Spinal cord (tissue), 9 donors: ENCODE measurements at regions not wholly inside any gene's neighbourhood (a gene's known extent, or its start where the extent isn't known, plus 50 kb on each side); places are given as distances from the start of the nearest gene placed in this dataset.
"Not testable (repeated sequence)": the region's sequence is repeated elsewhere in the genome, so short reads cannot be mapped to it uniquely, and the experiment has no call there.

Experiments
- DNase-seq, 6 donors: peaks; one replicate each; pipeline versions ENCODE4 v3.0.0 to v3.0.0-alpha.2; 2013 to 2015; ENCODE audit warnings: low spot score in 6 of 6, low read depth in 4 of 6
- H3K27ac ChIP-seq: one replicate; pipeline ENCODE4 v1.5.1; 2013; ENCODE audit warnings: low read depth, low read length, control low read depth
- H3K27me3 ChIP-seq: one replicate; pipeline ENCODE4 v1.6.1; 2013; ENCODE audit warnings: low read length; ENCODE audit not compliant: control insufficient read depth, insufficient read depth
- H3K36me3 ChIP-seq: one replicate; pipeline ENCODE4 v1.6.1; 2013; ENCODE audit warnings: low read length; ENCODE audit not compliant: control insufficient read depth, insufficient read depth
- H3K4me1 ChIP-seq: one replicate; pipeline ENCODE4 v1.6.1; 2013; ENCODE audit warnings: low read length; ENCODE audit not compliant: control insufficient read depth, insufficient read depth
- H3K4me3 ChIP-seq: one replicate; pipeline ENCODE4 v1.5.1; 2013; ENCODE audit warnings: low read depth, low read length, control low read depth
- H3K9me3 ChIP-seq: one replicate; pipeline ENCODE4 v1.6.1; 2013; ENCODE audit warnings: low read length; ENCODE audit not compliant: control insufficient read depth, insufficient read depth
- WGBS: methylation state at CpG from one replicate; pipeline ENCODE4 v1.1.5; 2013; ENCODE audit warnings: missing lambda C conversion rate; ENCODE audit not compliant: insufficient coverage; 5-methylcytosine and 5-hydroxymethylcytosine counted together
- donor health status: healthy.

GRCh38 chr9:82052081-82052480, 63.5 kb downstream of the SPATA31D1 start:
- no peaks in the 10 kb centered on the region for H3K4me1 ChIP-seq
- H3K27ac ChIP-seq = no peak overlapping the region
- peaks cover 3% of the 10 kb centered on the region for H3K36me3 ChIP-seq
- H3K4me3 ChIP-seq = no peak overlapping the region
- DNase-seq = peak in 2 of 6 donors; percentile 10 to 26
- no peaks in the 10 kb centered on the region for H3K27me3 ChIP-seq
- no peaks in the 10 kb centered on the region for H3K9me3 ChIP-seq

- no peak overlapping the region for H3K4me3 ChIP-seq
- H3K9me3 ChIP-seq = no peaks in the 10 kb centered on the region
- no peaks in the 10 kb centered on the region for H3K4me1 ChIP-seq
- no peak overlapping the region for H3K27ac ChIP-seq
- peaks cover 3% of the 10 kb centered on the region for H3K36me3 ChIP-seq
- 96% methylated on average over 20 of the region's 26 CpGs for WGBS
- no peaks in the 10 kb centered on the region for H3K27me3 ChIP-seq
- no peak for DNase-seq
Observed at GRCh38 chr9:82054264-82055015, 65.9 kb downstream of the SPATA31D1 start.

- no peak overlapping the region for H3K27ac ChIP-seq
- WGBS = 72% methylated on average over 5 of the region's 5 CpGs
- H3K4me1 ChIP-seq = no peaks in the 10 kb centered on the region
- no peak for DNase-seq
- peaks cover 3% of the 10 kb centered on the region for H3K36me3 ChIP-seq
- no peaks in the 10 kb centered on the region for H3K9me3 ChIP-seq
- no peak overlapping the region for H3K4me3 ChIP-seq
- H3K27me3 ChIP-seq = no peaks in the 10 kb centered on the region
Observed at GRCh38 chr9:82057805-82058204, 69.2 kb downstream of the SPATA31D1 start.

- H3K4me3 ChIP-seq, H3K27me3 ChIP-seq, H3K36me3 ChIP-seq, H3K9me3 ChIP-seq, H3K27ac ChIP-seq, DNase-seq, H3K4me1 ChIP-seq: not testable (repeated sequence)
- 90% methylated on average over 4 of the region's 7 CpGs for WGBS
Observed at GRCh38 chr9:82061801-82062200, 73.2 kb downstream of the SPATA31D1 start.

GRCh38 chr9:82062245-82062644, 73.7 kb downstream of the SPATA31D1 start:
- Histone ChIP-seq H3K9me3 (no peaks in the 10 kb centered on the region), H3K4me1 (no peaks in the 10 kb centered on the region), H3K4me3 (no peak overlapping the region), H3K36me3 (no peaks in the 10 kb centered on the region), H3K27ac (no peak overlapping the region), H3K27me3 (no peaks in the 10 kb centered on the region)
- WGBS = no CpG with 5 or more reads among the region's 12 CpGs
- no peak for DNase-seq

GRCh38 chr9:82073551-82074543, 85.3 kb downstream of the SPATA31D1 start:
- WGBS = 78% methylated on average over 1 of the region's 2 CpGs
- H3K4me3 ChIP-seq = no peak overlapping the region
- H3K27me3 ChIP-seq = no peaks in the 10 kb centered on the region
- H3K9me3 ChIP-seq = no peaks in the 10 kb centered on the region
- no peak overlapping the region for H3K27ac ChIP-seq
- no peaks in the 10 kb centered on the region for H3K4me1 ChIP-seq
- no peaks in the 10 kb centered on the region for H3K36me3 ChIP-seq
- no peak for DNase-seq

- Histone ChIP-seq H3K4me1 (no peaks in the 10 kb centered on the region), H3K9me3 (no peaks in the 10 kb centered on the region), H3K27ac (no peak overlapping the region), H3K36me3 (no peaks in the 10 kb centered on the region), H3K4me3 (no peak overlapping the region), H3K27me3 (no peaks in the 10 kb centered on the region)
- DNase-seq = no peak
Observed at GRCh38 chr9:82080265-82080664, 91.7 kb downstream of the SPATA31D1 start.

- H3K4me1 ChIP-seq = no peaks in the 10 kb centered on the region
- H3K27me3 ChIP-seq = no peaks in the 10 kb centered on the region
- no CpG with 5 or more reads among the region's 2 CpGs for WGBS
- H3K9me3 ChIP-seq = no peaks in the 10 kb centered on the region
- H3K36me3 ChIP-seq = no peaks in the 10 kb centered on the region
- H3K4me3 ChIP-seq = no peak overlapping the region
- peak in 2 of 6 donors; percentile 11 to 52 for DNase-seq
- no peak overlapping the region for H3K27ac ChIP-seq
Observed at GRCh38 chr9:82081496-82081895, 92.9 kb downstream of the SPATA31D1 start.

- no peaks in the 10 kb centered on the region for H3K27me3 ChIP-seq
- no peaks in the 10 kb centered on the region for H3K4me1 ChIP-seq
- H3K36me3 ChIP-seq = no peaks in the 10 kb centered on the region
- H3K4me3 ChIP-seq = no peak overlapping the region
- H3K9me3 ChIP-seq = no peaks in the 10 kb centered on the region
- H3K27ac ChIP-seq = no peak overlapping the region
- no peak for DNase-seq
Observed at GRCh38 chr9:82082563-82082962, 94.0 kb downstream of the SPATA31D1 start.

GRCh38 chr9:82088591-82088990, 100.0 kb downstream of the SPATA31D1 start:
- Histone ChIP-seq H3K4me3 (no peak overlapping the region), H3K9me3 (no peaks in the 10 kb centered on the region), H3K27ac (no peak overlapping the region), H3K4me1 (no peaks in the 10 kb centered on the region), H3K27me3 (no peaks in the 10 kb centered on the region), H3K36me3 (no peaks in the 10 kb centered on the region)
- no peak for DNase-seq
- 95% methylated on average over 24 of the region's 24 CpGs for WGBS
